SK-N-SH (cell line): ENCODE measurements at regions not wholly inside any gene's neighbourhood (a gene's known extent, or its start where the extent isn't known, plus 50 kb on each side); places are given as distances from the start of the nearest gene placed in this dataset.

Experiments
- CTCF ChIA-PET: fragments of 300-600, 350-600 bp; formaldehyde crosslinking; extraction: SDS; loops from one replicate; lab custom pipeline; 2021; lab: Yijun Ruan, JAX
- POLR2A ChIA-PET: fragments of 350-600 bp; sonication (Branson Sonifier 250); formaldehyde crosslinking; extraction: SDS; loops from one replicate; lab custom pipeline; 2020; ENCODE audit warnings: antibody characterized with exemption, inconsistent platforms; lab: Yijun Ruan, JAX
- DNase-seq: peaks from one replicate; pipeline ENCODE4 v3.0.0; 2012
- H2AFZ ChIP-seq: fragments of 200-600 bp; sonication (generic); 2 replicates; pipeline ENCODE4 v1.8.1; 2016; ENCODE audit warnings: antibody characterized with exemption, mild to moderate bottlenecking, low read depth
- H3F3A ChIP-seq: fragments of 200-600 bp; sonication (generic); replicated peaks from 2 replicates; pipeline ENCODE3; 2016; ENCODE audit warnings: antibody characterized with exemption, mild to moderate bottlenecking; ENCODE audit not compliant: insufficient read depth
- H3K27ac ChIP-seq, 2 experiments: fragments of 200-500 bp in 1 of 2; fragments of 200-600 bp in 1 of 2; sonication (Bioruptor generic) in 1 of 2; sonication (generic), shearing (Covaris generic) in 1 of 2; 2 replicates each; pipeline versions ENCODE4 v1.5.1 to v1.6.1; 2014 to 2016; ENCODE audit warnings: low read depth in 2 of 2, inconsistent platforms in 1 of 2, low read length in 1 of 2, mild to moderate bottlenecking in 1 of 2, mixed read lengths in 1 of 2
- H3K27me3 ChIP-seq: fragments of 200-600 bp; sonication (generic), shearing (Covaris generic); 2 replicates; pipeline ENCODE4 v1.6.1; 2016; ENCODE audit warnings: mixed run types; ENCODE audit not compliant: insufficient read depth
- H3K36me3 ChIP-seq, 2 experiments: fragments of 200-500 bp in 1 of 2; fragments of 200-600 bp in 1 of 2; sonication (Bioruptor generic) in 1 of 2; sonication (generic) in 1 of 2; replicated peaks in 1 of 2; 2 replicates each; pipeline versions ENCODE3 to v1.5.1; 2014 to 2016; ENCODE audit warnings: low read length in 1 of 2, mild to moderate bottlenecking in 1 of 2; ENCODE audit not compliant: insufficient read depth in 2 of 2, control insufficient read depth in 1 of 2
- H3K4me1 ChIP-seq, 2 experiments: fragments of 200-500 bp in 1 of 2; fragments of 200-600 bp in 1 of 2; sonication (Bioruptor generic) in 1 of 2; sonication (generic), shearing (Covaris generic) in 1 of 2; 2 replicates each; pipeline versions ENCODE4 v1.5.1 to v1.6.1; 2014 to 2016; ENCODE audit warnings: low read depth in 1 of 2, low read length in 1 of 2, mixed run types in 1 of 2; ENCODE audit not compliant: insufficient read depth in 2 of 2, control insufficient read depth in 1 of 2
- H3K4me2 ChIP-seq: fragments of 200-600 bp; sonication (generic), shearing (Covaris generic); 2 replicates; pipeline ENCODE4 v1.6.1; 2017; ENCODE audit warnings: mixed run types
- H3K4me3 ChIP-seq, 2 experiments: fragments of 200-500 bp in 1 of 2; fragments of 200-600 bp in 1 of 2; sonication (Bioruptor generic) in 1 of 2; sonication (generic), shearing (Covaris generic) in 1 of 2; 2 replicates each; pipeline versions ENCODE4 v1.5.1 to v1.8.1; 2014 to 2016; ENCODE audit warnings: low read depth in 2 of 2, inconsistent platforms in 1 of 2, low read length in 1 of 2, mild to moderate bottlenecking in 1 of 2, mixed read lengths in 1 of 2, moderate library complexity in 1 of 2
- H3K79me2 ChIP-seq: fragments of 200-600 bp; sonication (generic); 2 replicates; pipeline ENCODE4 v1.8.1; 2017; ENCODE audit warnings: mild to moderate bottlenecking; ENCODE audit not compliant: insufficient read depth
- H3K9ac ChIP-seq: fragments of 200-600 bp; sonication (generic); 2 replicates; pipeline ENCODE4 v1.6.1; 2017; ENCODE audit warnings: mixed run types
- H3K9me2 ChIP-seq: fragments of 200-600 bp; sonication (generic); 2 replicates; pipeline ENCODE4 v1.6.1; 2017; ENCODE audit warnings: mixed run types
- H3K9me3 ChIP-seq: fragments of 200-600 bp; sonication (generic); 2 replicates; pipeline ENCODE4 v1.6.1; 2017; ENCODE audit warnings: mixed run types, mild to moderate bottlenecking, moderate library complexity
- H4K20me1 ChIP-seq: fragments of 200-600 bp; sonication (generic); 2 replicates; pipeline ENCODE4 v1.6.1; 2017; ENCODE audit warnings: mild to moderate bottlenecking, mixed run types; ENCODE audit not compliant: insufficient read depth
- CHD2 ChIP-seq: fragments of 150-350 bp; IDR thresholded peaks from 2 replicates; pipeline ENCODE4 v1.6.1; 2018; ENCODE audit warnings: low read length; ENCODE audit not compliant: partially characterized antibody
- ELF1 ChIP-seq: IDR thresholded peaks from 2 replicates; pipeline ENCODE4 v1.4.0; 2012
- EP300 ChIP-seq, 2 experiments: IDR thresholded peaks; 2 replicates each; pipeline versions ENCODE4 v1.4.0 to v1.6.1; 2012; ENCODE audit warnings: borderline replicate concordance in 1 of 2, low read depth in 1 of 2, low read length in 1 of 2
- EZH2phosphoT487 ChIP-seq: fragments of 200-600 bp; sonication (generic); IDR thresholded peaks from 2 replicates; pipeline ENCODE4 v1.6.1; 2017; ENCODE audit warnings: low read depth, mixed run types, mild to moderate bottlenecking, antibody characterized with exemption, moderate library complexity, borderline replicate concordance
- FOXJ3 ChIP-seq: sonication (generic); formaldehyde crosslinking; IDR thresholded peaks from 2 replicates; pipeline ENCODE4 v1.5.1; 2020; ENCODE audit warnings: mild to moderate bottlenecking, missing genetic modification reagents
- FOXM1 ChIP-seq: IDR thresholded peaks from 2 replicates; pipeline ENCODE4 v1.4.0; 2012; ENCODE audit warnings: low read depth, mild to moderate bottlenecking
- GABPA ChIP-seq: IDR thresholded peaks from 2 replicates; pipeline ENCODE4 v1.4.0; 2012; ENCODE audit warnings: low read depth, mild to moderate bottlenecking
- GATA2 ChIP-seq: sonication (generic); formaldehyde crosslinking; IDR thresholded peaks from 2 replicates; pipeline ENCODE4 v1.5.0; 2020; ENCODE audit warnings: mild to moderate bottlenecking, missing genetic modification reagents
- MEF2A ChIP-seq: IDR thresholded peaks from 2 replicates; pipeline ENCODE4 v1.4.0; 2012; ENCODE audit warnings: low read depth, borderline replicate concordance
- MXI1 ChIP-seq: IDR thresholded peaks from 2 replicates; pipeline ENCODE4 v1.6.1; 2012; ENCODE audit warnings: mild to moderate bottlenecking, low read depth, low read length, improper control_type of control experiment
- NRF1 ChIP-seq: IDR thresholded peaks from 2 replicates; pipeline ENCODE4 v1.6.1; 2012; ENCODE audit warnings: low read depth, mild to moderate bottlenecking, low read length
- PBX3 ChIP-seq: IDR thresholded peaks from 2 replicates; pipeline ENCODE4; 2012
- RAD21 ChIP-seq: IDR thresholded peaks from 2 replicates; pipeline ENCODE4 v1.6.1; 2012; ENCODE audit warnings: mild to moderate bottlenecking, low read length
- RCOR1 ChIP-seq: fragments of 150-350 bp; IDR thresholded peaks from 2 replicates; pipeline ENCODE4 v1.6.1; 2017; ENCODE audit warnings: antibody characterized with exemption, low read length
- SIN3A ChIP-seq: IDR thresholded peaks from 2 replicates; pipeline ENCODE4 v1.6.1; 2012; ENCODE audit warnings: low read depth, mild to moderate bottlenecking, low read length, moderate library complexity, borderline replicate concordance
- SMC3 ChIP-seq: IDR thresholded peaks from 2 replicates; pipeline ENCODE4 v1.6.1; 2012; ENCODE audit warnings: low read depth, low read length, improper control_type of control experiment
- TAF1 ChIP-seq: IDR thresholded peaks from 2 replicates; pipeline ENCODE4 v1.6.1; 2012; ENCODE audit warnings: low read depth, mild to moderate bottlenecking, low read length, moderate library complexity, borderline replicate concordance
- USF1 ChIP-seq: IDR thresholded peaks from 2 replicates; pipeline ENCODE4 v1.4.0; 2012; ENCODE audit warnings: low read depth, borderline replicate concordance
- YY1 ChIP-seq: IDR thresholded peaks from 2 replicates; pipeline ENCODE4 v1.4.0; 2012; ENCODE audit warnings: low read depth, mild to moderate bottlenecking
- WGBS: methylation state at CpG from one replicate; pipeline ENCODE4 v1.1.6; 2017; ENCODE audit warnings: low lambda C conversion rate; 5-methylcytosine and 5-hydroxymethylcytosine counted together
- TF ChIP-seq, protein P1 (sequence below): fragments of 150-350 bp; IDR thresholded peaks from 2 replicates; pipeline ENCODE4 v1.6.1; 2016; ENCODE audit warnings: mild to moderate bottlenecking, low read depth, low read length
- TF ChIP-seq, protein P2 (sequence below): fragments of 150-350 bp; IDR thresholded peaks from 2 replicates; pipeline ENCODE4 v1.6.1; 2017; ENCODE audit warnings: antibody characterized with exemption, low read length, low read depth, borderline replicate concordance

DNA sequence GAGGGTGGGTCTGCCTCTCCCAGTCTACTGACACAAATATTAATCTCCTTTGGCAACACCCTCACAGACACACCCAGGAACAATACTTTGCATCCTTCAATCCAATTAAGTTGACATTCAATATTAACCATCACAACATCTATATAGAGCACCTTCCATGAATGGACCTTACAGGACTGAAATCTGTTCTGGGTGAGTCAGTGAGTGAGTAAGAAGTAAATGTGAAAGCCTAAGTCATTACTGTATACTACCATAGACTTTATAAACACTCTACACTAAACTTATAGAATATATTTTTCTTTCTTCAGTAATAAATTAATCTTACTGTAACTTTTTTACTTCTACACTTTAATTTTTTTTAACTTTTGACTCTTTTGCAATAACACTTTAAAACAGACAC is 993.8 kb upstream of the MAP3K7 start:
- Histone ChIP-seq H3K9ac (no peak overlapping the region), H3K4me1 (no peaks in the 10 kb centered on the region), H3F3A (no peaks in the 10 kb centered on the region), H4K20me1 (no peaks in the 10 kb centered on the region), H3K9me3 (no peaks in the 10 kb centered on the region), H3K9me2 (no peaks in the 10 kb centered on the region), H3K4me2 (no peak overlapping the region)
- DNase-seq: no peak
- no peak for TF ChIP-seq SIN3A
- no peak for TF ChIP-seq EZH2phosphoT487
- TF ChIP-seq FOXM1: no peak
- no peak for TF ChIP-seq CHD2
- no peak for TF ChIP-seq GABPA
- TF ChIP-seq, protein P1, sequence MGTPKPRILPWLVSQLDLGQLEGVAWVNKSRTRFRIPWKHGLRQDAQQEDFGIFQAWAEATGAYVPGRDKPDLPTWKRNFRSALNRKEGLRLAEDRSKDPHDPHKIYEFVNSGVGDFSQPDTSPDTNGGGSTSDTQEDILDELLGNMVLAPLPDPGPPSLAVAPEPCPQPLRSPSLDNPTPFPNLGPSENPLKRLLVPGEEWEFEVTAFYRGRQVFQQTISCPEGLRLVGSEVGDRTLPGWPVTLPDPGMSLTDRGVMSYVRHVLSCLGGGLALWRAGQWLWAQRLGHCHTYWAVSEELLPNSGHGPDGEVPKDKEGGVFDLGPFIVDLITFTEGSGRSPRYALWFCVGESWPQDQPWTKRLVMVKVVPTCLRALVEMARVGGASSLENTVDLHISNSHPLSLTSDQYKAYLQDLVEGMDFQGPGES: no peak
- no peak for TF ChIP-seq USF1
- TF ChIP-seq SMC3: no peak
- no peak for TF ChIP-seq MXI1
- no peak for TF ChIP-seq RAD21
- TF ChIP-seq, protein P2, sequence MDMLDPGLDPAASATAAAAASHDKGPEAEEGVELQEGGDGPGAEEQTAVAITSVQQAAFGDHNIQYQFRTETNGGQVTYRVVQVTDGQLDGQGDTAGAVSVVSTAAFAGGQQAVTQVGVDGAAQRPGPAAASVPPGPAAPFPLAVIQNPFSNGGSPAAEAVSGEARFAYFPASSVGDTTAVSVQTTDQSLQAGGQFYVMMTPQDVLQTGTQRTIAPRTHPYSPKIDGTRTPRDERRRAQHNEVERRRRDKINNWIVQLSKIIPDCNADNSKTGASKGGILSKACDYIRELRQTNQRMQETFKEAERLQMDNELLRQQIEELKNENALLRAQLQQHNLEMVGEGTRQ: no peak
- no peak for TF ChIP-seq NRF1
- TF ChIP-seq, all 33 proteins: peak for 0
- Histone ChIP-seq H3K4me3 (no peak overlapping the region), H2AFZ (no peak overlapping the region), H3K27me3 (no peaks in the 10 kb centered on the region), H3K79me2 (no peaks in the 10 kb centered on the region), H3K36me3 (no peaks in the 10 kb centered on the region), H3K27ac (no peak overlapping the region)
- ChIA-PET CTCF (no interaction called here), POLR2A (no interaction called here)

- Histone ChIP-seq H3K9me2 (no peaks in the 10 kb centered on the region), H3K9me3 (no peaks in the 10 kb centered on the region), H3K27ac (no peak overlapping the region), H4K20me1 (no peaks in the 10 kb centered on the region), H2AFZ (no peak overlapping the region), H3K9ac (no peak overlapping the region), H3F3A (no peaks in the 10 kb centered on the region), H3K36me3 (no peaks in the 10 kb centered on the region), H3K4me2 (no peak overlapping the region), H3K79me2 (no peaks in the 10 kb centered on the region), H3K27me3 (no peaks in the 10 kb centered on the region), H3K4me3 (no peak overlapping the region), H3K4me1 (no peaks in the 10 kb centered on the region)
- WGBS: 3% methylated on average over 1 of the region's 1 CpG
- ChIA-PET POLR2A (no interaction called here), CTCF (no interaction called here)
- DNase-seq: no peak
- no peak for TF ChIP-seq SIN3A
- no peak for TF ChIP-seq MEF2A
- TF ChIP-seq NRF1: no peak
- no peak for TF ChIP-seq FOXJ3 (CRISPR knock-in tag)
- TF ChIP-seq, protein P1: no peak
- no peak for TF ChIP-seq EP300 (IDR thresholded peaks at IDR 0.05; ENCODE audit: borderline replicate concordance in 1 of 2, low read depth in 1 of 2, low read length in 1 of 2)
- no peak for TF ChIP-seq YY1
- TF ChIP-seq MXI1: no peak
- no peak for TF ChIP-seq ELF1
- no peak for TF ChIP-seq GATA2
- TF ChIP-seq RAD21: no peak
- TF ChIP-seq CHD2: no peak
- TF ChIP-seq PBX3: no peak
- no peak for TF ChIP-seq RCOR1
- no peak for TF ChIP-seq USF1
- no peak for TF ChIP-seq TAF1
Observed at GRCh38 chr6:91575032-91575431, 988.2 kb upstream of the MAP3K7 start.
